Skin epidermis (tissue), 12 donors: ENCODE measurements at regions not wholly inside any gene's neighbourhood (a gene's known extent, or its start where the extent isn't known, plus 50 kb on each side); places are given as distances from the start of the nearest gene placed in this dataset.
"Not testable (repeated sequence)": the region's sequence is repeated elsewhere in the genome, so short reads cannot be mapped to it uniquely, and the experiment has no call there.

ENCODE experiments used
- H3K27ac ChIP-seq, 21 experiments: fragments of 200-600 bp; sonication (generic) in 11 of 21; one replicate each; pipeline ENCODE4 v1.5.0; 2020; ENCODE audit warnings: mild to moderate bottlenecking in 3 of 21, inconsistent platforms in 2 of 21, moderate library complexity in 2 of 21
- H3K4me3 ChIP-seq, 7 experiments: fragments of 200-600 bp; sonication (generic) in 2 of 7; one replicate each; pipeline ENCODE4 v1.5.0; 2020; ENCODE audit warnings: inconsistent platforms in 2 of 7, mild to moderate bottlenecking in 2 of 7, moderate library complexity in 1 of 7

- Histone ChIP-seq H3K4me3 (no peak overlapping the region), H3K27ac (no peak overlapping the region)
Measured at GRCh38 chr14:30251017-30251416, 307.9 kb upstream of the G2E3 start.

DNA sequence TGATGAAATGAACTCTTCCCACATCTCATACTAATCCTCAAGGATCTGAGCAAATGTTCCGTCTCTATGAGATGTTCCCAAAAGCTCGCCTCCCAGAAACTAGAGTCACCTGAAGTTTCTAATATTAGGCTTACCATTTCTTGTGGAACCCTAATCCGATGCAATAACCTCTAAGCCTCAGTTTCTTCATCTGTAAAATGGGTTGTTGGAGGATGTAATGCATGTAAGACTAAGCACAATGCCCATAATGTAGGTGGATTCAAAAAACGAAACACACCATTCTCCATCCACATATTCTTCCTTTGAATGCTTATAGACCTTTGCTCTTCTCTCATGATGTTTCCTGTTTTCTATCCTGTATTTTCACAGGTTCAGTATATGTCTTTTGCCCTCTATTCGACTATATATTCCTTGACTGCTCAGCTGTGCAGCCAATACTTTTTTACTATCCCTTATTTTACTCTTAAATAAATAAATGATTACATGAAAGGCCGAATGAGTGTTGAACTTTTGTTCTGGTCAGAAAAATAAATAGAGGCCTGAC is 307.3 kb upstream of the G2E3 start:
- Histone ChIP-seq H3K27ac (no peak overlapping the region), H3K4me3 (no peak overlapping the region)

DNA sequence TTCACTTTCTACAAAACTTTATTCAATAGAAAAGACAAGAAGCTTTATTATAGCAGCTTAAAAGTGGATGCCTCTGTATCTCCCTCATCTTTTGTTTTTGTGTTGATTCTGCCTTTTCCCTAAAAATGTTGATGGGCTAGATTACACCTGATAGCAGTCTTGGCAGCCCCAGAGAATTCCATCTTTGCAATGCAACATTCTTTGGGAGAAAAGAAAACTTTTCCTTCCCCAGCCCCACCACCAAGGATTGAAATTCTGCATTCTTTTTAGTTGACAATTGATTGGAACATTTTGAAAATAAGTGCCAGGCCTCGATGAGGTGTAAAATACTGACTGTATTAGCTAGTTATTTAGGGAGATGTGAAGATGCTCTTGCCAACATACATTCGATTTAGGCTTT is 306.8 kb upstream of the G2E3 start:
- H3K4me3 ChIP-seq: no peak overlapping the region
- H3K27ac ChIP-seq: no peak overlapping the region

- Histone ChIP-seq H3K4me3 (no peak overlapping the region), H3K27ac (no peak overlapping the region)
Measured at GRCh38 chr14:30252783-30253674, 305.9 kb upstream of the G2E3 start.

- no peak overlapping the region for H3K27ac ChIP-seq
- H3K4me3 ChIP-seq: no peak overlapping the region
Measured at GRCh38 chr14:30256627-30257026, 302.3 kb upstream of the G2E3 start.

DNA sequence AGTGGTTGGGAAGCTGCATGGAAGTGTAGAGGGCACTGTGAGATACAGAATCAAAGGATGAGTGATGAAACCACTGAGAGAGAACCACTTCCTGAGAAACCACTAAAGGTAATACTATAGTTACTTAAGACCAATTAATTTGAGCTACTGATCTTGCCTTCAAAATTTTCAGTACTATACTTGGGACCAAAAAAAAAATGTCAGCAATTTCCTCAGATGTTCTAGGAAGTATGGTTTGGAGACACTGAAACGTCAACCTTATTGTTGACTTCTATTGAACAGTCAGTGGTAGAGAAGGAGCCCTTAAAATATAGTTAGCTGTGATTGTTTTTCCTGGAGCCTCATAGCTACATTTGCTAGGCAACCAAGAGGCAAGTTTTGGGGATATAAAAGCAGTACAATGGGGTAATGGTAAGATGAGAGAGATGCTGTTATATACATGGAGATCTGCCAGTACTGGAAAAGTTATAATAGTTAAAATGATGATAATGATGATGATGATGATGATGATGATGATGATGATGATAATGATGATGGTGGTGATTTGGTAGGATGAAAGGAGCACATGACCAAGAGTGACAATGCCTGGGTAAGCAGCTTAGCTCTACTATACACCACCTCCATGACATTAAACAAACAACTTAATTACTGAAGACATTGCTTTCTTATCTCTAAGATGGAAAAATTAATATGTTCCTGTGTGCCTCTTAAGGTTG is 300.9 kb upstream of the G2E3 start:
- Histone ChIP-seq H3K27ac (no peak overlapping the region), H3K4me3 (no peak overlapping the region)

DNA sequence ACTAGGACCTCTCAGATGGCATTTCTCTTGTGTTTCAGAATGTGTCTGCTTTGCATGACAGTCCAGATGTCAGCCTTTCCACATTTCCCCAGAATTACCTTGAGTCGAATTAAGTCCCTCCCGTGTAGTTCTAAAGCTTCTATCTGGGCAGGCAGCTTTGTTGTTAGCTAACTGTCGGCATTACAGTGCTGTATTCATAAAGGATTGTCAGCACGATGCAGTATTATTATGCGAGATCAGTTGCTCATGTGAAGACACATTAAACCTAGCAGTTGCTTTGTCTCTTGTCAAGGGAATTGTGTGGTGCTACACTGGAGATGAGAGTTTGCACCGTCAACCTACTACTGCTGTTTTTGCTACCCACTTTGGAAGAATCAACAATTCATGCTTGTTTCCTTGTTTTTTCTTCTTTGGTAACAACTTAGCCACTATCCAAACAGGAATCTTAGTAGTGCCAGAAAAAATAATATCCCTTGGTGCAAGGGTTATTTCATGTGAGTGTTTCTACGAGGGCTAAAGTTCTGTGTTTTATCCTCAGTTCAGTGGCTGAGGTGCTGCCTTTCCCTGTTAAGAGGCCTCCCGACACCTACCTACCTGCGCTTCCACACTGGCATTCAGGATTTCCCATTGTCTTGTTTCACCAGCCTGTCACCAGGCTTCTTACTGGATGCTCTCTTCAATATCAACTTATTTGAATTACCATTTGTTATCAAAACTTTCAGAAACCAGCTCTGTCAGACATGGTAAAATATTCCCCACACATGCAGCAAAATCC is 297.9 kb upstream of the G2E3 start:
- no peak overlapping the region for H3K4me3 ChIP-seq
- no peak overlapping the region for H3K27ac ChIP-seq

DNA sequence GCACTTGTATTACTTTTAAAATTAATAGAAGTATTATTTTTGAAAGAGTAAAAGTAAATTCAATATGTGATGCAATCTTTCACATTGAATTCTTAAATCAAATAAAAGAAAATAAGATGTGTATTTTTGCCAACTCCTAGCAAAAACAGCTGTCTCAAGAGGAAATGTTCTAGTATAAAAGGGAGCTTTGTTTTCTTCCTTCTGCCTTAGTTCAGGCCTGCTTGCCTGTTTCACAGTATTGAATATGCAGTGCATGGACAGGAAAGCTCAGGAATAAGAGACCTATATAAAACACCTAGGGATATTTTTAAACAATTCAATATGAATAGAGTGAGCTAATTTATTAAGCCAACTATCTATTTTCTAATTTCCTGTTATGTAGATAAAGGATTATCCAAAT is 294.8 kb upstream of the G2E3 start:
- Histone ChIP-seq H3K27ac (no peak overlapping the region), H3K4me3 (no peak overlapping the region)

GRCh38 chr14:30266290-30266689 is 292.7 kb upstream of the G2E3 start:
- no peak overlapping the region for H3K27ac ChIP-seq
- H3K4me3 ChIP-seq: no peak overlapping the region

GRCh38 chr14:30267141-30267540 is 291.8 kb upstream of the G2E3 start:
- Histone ChIP-seq H3K4me3 (no peak overlapping the region), H3K27ac (no peak overlapping the region)

DNA sequence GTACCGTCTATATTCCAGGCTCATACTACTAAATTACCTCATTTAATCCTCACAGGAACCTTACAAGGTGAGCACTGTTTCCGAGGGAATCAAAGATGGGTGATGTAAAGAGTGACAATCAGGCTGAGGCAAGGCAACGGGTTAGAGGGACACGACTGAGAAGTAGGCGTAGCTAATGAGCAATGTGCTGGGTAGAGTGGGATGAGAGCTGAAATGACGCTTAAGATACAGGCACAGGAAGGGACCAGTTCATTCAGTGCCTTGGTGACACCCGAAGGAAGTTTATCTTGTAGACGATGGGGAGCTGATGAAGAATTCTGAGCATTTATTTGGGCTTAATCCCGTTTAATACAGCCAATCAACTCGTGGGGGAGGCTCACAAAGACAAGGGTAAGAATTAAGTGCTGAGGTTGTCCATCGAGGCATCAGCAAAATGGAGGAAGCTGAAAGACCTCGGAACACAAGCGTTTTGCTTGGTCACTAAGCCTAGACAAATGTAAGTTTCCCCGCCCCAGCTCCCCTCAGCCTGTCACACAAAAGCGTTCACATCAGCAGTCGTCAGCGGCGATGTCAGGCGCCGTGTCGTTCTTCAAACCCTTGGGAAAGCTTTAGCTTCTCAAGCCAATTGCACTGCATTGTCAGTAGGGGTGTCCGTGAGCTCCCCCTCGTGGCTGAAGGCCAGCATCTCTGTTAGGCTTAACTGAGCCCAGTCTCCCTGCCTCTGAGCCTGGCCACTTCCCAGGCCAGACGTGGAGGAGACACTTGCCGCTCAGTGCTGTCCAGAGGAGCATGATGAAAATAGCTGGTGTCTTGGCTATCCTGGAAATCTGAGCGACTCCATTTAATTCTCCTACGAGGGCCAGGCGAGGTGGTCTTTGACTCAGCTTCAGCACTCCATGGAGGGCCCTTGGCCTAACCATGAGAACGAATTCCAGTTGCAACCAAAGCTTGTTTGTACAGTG is 288.5 kb upstream of the G2E3 start:
- Histone ChIP-seq H3K4me3 (no peak overlapping the region), H3K27ac (no peak overlapping the region)

DNA sequence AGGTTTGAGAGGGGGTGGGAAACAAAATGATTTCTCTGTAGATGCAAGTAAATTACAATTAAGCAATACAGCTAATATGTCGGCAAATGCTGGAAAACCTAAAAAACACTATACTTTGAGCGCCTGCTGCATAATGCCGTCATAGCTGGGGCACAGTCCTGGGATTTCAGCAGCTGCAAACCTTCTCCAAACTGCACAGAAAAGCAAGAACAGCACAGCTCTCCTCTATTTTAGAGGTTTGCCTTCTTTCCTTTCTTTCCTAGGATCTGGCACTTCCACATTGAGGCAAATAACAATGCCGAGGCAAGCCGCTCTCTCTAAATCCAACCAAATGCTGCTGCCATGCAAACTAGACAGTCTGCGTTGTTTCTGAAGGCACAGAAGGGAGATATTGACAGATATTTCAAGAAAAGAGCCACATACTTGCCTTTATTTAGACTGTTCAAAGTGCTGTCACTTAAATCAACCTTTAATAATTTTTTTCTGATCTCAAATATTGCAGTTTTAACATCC is 287.1 kb upstream of the G2E3 start:
- no peak overlapping the region for H3K4me3 ChIP-seq

DNA sequence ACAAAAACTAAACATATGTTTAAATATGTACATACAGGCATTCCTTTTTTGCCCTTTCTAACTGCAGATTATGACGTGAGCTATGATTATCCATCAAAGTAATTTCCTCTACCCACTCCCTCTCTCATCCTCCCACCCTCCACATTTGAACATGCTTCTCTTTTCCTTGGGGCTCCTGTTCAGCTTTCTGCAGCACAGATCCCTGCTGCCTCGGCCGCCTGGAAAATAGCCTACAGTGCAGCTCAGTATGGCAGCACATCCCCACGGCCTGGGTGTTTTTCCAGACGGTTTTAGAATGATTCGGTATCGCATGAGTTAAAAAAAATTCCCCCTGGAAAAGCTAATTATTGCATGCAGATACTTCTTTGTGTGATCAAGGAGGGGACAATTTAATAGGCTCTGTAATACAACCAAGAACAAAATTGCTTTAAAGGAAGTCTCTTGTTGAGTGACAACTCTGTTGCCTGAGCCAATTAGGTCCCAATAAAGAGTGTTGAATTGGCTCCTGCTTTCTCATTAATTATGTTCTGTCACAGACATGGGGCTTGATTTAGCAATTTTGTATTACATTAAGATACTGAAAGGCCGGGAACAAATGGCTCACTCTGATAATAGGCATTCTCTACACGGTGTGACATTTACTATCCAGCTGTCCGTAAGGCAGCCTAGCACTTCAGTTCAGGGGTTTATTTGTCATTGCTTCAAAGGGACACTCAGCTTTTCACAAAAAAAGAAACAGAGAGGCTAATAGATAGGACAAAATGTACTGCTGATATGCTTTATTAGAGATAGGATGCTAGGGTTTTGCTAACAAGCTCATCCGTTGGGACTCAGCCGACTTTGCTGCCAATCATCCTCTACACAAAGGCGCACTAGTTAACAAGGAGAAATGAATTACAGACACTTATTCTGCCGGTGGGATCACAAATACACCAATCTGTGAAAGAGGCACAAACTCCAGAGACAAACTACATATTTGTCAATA is 285.8 kb upstream of the G2E3 start:
- Histone ChIP-seq H3K4me3 (no peak overlapping the region), H3K27ac (no peak overlapping the region)

More for the DNA sequence above, 287.1 kb upstream of the G2E3 start:
- H3K27ac ChIP-seq: no peak overlapping the region

- H3K27ac ChIP-seq: no peak overlapping the region
- no peak overlapping the region for H3K4me3 ChIP-seq
Measured at GRCh38 chr14:30275604-30276003, 283.4 kb upstream of the G2E3 start.

- H3K27ac ChIP-seq: no peak overlapping the region
- no peak overlapping the region for H3K4me3 ChIP-seq
Measured at GRCh38 chr14:30277268-30277667, 281.7 kb upstream of the G2E3 start.

GRCh38 chr14:30278856-30279255 is 280.1 kb upstream of the G2E3 start:
- H3K4me3 ChIP-seq: not testable (repeated sequence)

DNA sequence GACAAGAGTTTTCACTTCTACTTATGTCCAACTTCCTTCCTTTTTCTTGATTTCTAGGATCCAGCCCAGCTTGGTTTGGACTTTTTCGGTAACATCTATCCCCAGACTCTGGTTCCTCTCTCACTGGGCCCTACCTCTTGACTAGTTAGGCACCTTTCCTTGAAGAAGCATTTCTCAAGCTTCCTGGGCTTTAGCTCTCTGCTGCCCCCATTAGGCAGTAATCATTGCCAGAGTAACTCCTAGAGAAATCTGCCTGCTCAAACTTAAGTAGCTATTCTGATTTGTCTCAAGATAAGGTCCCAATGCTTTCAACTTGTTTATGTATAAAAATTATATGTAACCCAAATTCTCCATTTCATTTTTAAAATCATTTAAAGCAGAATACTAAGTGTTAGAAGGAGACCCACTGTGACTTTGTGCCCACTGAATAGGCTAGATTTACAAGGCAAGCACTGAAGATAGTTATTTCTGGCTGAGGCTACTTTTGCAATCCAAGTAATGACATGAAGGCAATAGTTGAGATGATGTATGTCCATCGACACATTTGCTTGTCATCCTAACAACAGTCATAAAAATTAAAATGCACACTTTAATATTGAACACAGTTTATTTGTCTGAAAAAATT is 275.0 kb upstream of the G2E3 start:
- no peak overlapping the region for H3K4me3 ChIP-seq
- H3K27ac ChIP-seq: no peak overlapping the region

More at GRCh38 chr14:30278856-30279255, 280.1 kb upstream of the G2E3 start:
- not testable (repeated sequence) for H3K27ac ChIP-seq
